Activated CD8-positive, alpha-beta memory T cell treated with anti-CD3 and anti-CD28 coated beads for 4 hours (primary cell): ENCODE measurements at regions not wholly inside any gene's neighbourhood (a gene's known extent, or its start where the extent isn't known, plus 50 kb on each side); places are given as distances from the start of the nearest gene placed in this dataset.
"Not testable (repeated sequence)": the region's sequence is repeated elsewhere in the genome, so short reads cannot be mapped to it uniquely, and the experiment has no call there.

ENCODE experiments used
- DNase-seq, 2 donors: peaks; one replicate each; pipeline ENCODE4 v3.0.0-alpha.2; 2020; ENCODE audit warnings: low read depth in 2 of 2

- no peak for DNase-seq
Observed at GRCh38 chr15:55126111-55126510, 70.6 kb downstream of the RSL24D1 start.

DNA sequence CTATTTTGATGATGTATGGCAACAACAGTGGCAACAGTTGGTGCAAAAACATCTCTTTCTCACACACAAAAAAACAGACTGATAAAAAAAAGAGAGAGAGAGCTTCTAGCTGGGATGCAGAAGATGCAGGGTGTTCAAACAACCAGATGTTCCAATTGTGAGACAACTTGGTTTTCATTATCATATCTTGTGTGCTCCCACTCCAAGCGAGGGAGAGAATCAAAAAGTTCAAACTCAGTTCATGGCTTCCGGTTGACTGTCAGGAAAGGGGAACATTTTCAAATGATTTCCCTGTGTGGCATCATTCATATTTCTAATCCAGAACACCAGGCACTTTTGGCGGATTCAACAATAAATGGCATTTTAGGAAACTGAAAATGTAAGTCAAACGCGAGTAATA is 72.1 kb downstream of the RSL24D1 start:
- no peak for DNase-seq

GRCh38 chr15:55118344-55118870 is 78.3 kb downstream of the RSL24D1 start:
- DNase-seq: no peak

DNA sequence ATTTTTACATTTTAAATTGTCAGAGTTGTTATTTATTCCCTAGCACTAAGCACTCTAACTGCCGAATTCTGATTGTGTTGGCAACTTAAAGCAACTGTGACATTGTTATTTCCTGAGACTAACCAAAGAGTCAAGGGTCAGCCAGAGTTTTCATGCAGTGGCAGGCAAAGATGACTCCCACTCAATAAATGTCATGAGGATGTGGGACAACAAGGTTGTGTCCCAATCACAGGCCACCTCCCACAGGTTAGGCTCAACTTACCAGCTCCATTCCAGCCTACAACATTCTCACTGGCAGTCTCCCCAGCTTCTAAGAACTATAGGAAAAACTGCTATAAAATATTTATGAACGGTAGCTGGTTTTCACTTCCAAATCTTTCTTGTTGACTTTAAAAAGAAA is 80.1 kb downstream of the RSL24D1 start:
- no peak for DNase-seq

GRCh38 chr15:55113736-55114135 is 83.0 kb downstream of the RSL24D1 start:
- DNase-seq: no peak

GRCh38 chr15:55112706-55113105 is 84.0 kb downstream of the RSL24D1 start:
- DNase-seq: no peak

- no peak for DNase-seq
Observed at GRCh38 chr15:55110446-55110845, 86.3 kb downstream of the RSL24D1 start.

DNA sequence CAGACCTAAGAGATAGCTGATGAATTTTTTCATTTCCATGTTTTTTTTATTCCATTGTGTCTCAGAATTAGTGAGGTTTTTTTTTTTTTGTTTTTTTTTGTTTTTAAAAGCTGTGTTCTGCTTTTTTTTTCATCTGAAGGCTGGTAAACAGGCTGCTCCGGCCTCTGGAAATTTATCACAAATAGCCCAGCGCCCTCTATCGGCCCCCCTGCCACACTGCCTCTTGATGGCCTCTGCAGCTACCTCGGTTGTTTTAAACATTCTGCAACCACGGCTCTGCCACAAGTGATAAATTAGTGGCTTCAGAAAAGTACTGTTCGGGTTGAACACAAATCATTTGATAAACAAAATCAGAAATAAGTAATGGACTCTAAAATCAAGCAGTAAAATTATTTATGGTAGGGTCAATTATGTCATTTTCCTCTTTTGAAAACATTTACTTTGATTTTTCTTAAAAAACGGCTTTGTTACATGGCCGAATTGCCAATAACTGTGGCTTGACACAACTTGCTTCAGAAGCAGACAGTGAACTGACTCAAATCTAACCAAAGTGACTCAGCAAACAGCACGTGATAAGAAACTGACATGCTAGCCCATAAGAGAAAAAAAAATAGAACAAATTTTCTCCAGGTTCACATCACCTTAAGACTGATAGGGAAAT is 87.8 kb downstream of the RSL24D1 start:
- DNase-seq: peak in 1 of 2 donors; percentile 21

GRCh38 chr15:55108448-55108847 is 88.3 kb downstream of the RSL24D1 start:
- no peak for DNase-seq

- DNase-seq: no peak
Observed at GRCh38 chr15:55106155-55106554, 90.6 kb downstream of the RSL24D1 start.

- no peak for DNase-seq
Observed at GRCh38 chr15:55094136-55094535, 102.6 kb downstream of the RSL24D1 start.

- DNase-seq: no peak
Observed at GRCh38 chr15:55088207-55088606, 108.5 kb downstream of the RSL24D1 start.

- DNase-seq: no peak
Observed at GRCh38 chr15:55084673-55085072, 112.1 kb downstream of the RSL24D1 start.

- DNase-seq: no peak
Observed at GRCh38 chr15:55084216-55084615, 112.5 kb downstream of the RSL24D1 start.

DNA sequence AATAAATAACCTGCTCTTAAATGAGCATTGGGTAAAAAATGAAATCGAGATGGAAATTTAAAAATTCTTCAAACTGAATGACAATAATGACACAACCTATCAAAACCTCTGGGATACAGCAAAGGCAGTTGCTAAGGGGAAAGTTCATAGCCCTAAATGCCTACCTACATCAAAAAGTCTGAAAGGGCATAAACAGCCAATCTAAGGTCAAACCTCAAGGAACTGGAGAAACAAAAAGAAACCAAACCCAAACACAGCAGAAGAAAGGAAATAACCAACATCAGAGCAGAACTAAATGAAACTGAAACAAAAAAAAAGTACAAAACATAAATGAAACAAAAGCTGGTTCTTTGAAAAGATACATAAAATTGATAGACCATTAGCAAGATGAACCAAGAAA is 119.7 kb downstream of the RSL24D1 start:
- not testable (repeated sequence) for DNase-seq

GRCh38 chr15:55074431-55074830 is 122.3 kb downstream of the RSL24D1 start:
- no peak for DNase-seq

GRCh38 chr15:55063970-55064369 is 132.8 kb downstream of the RSL24D1 start:
- DNase-seq: not testable (repeated sequence)

GRCh38 chr15:55060836-55061235 is 135.9 kb downstream of the RSL24D1 start:
- no peak for DNase-seq

DNA sequence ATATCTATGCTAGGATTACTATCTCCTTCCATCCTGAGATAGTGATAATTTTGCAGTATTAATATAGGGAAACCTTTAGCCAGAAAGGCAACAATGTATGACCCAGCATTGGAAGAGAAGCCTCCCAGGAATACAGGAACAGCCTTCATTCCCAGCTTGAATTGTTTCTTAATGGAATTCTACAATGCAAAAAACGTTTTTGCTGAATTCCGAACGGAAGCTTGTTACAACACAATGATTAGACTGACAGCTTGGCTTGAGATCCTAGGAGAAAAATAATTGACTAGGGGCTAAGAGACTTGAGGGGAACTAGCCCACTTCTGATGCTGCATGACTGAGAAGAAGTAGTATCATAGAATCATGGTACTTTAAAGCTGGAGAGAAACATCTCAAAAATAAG is 140.2 kb downstream of the RSL24D1 start:
- DNase-seq: no peak

GRCh38 chr15:55044162-55044561 is 152.6 kb downstream of the RSL24D1 start:
- DNase-seq: no peak

DNA sequence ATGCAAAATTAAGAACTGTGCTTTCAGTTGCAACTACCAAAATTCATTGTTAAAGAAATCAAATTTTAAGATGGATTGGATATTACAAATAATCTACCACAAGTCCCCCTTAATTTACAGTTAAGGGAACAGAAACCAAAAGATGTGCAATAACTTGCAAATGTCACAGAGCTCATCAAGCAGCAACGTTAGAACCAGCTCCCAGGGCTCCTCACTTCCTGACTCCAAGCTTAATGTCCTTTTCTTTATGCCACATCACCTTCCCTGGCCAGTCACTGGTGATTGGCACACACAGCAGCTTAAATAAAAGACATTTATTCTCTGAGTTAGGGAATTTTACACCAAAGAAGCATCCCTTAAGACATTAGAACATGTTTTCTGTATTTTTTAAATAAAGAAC is 159.7 kb downstream of the RSL24D1 start:
- DNase-seq: no peak

GRCh38 chr15:55035749-55036148 is 161.0 kb downstream of the RSL24D1 start:
- DNase-seq: no peak

DNA sequence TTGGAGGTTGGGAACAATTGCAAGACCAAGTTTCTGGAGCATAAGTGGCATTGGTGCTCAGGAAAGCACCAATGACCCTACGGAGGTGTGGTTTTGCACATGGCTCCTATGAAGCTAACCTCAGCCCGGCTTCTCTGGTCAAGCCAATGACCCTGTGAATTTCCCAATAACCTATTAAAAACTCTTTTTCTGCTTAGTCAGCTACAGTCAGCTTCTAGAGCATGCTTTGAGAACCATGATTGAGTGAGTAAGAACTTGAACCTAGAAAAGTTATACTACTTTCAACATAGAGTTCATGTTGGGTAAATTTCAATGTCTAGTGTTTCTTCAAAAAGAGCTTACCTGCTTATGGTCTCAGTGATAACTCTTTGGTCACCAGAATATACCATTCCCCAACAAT is 163.2 kb downstream of the RSL24D1 start:
- no peak for DNase-seq

DNA sequence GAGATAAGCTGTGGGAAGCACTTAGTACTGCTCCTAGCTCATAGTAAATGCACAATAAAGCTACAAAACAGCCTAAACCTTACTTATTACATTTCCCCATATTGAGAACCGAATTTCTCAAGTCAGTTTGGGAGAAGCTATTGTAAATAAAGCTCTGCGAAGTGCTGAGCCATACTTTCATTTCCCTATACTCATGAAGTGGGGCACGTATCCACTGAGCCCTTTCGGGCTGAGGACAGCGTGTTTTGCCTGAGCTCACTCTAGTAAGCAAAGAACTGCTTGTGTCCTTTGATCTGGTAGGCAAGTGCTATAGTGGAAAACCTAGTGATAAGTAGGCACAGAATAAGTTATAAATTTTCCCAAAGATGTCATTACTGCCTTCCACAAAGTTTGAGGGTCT is 165.0 kb downstream of the RSL24D1 start:
- DNase-seq: no peak
